Brain microvascular endothelial cell (primary cell): ENCODE measurements at regions not wholly inside any gene's neighbourhood (a gene's known extent, or its start where the extent isn't known, plus 50 kb on each side); places are given as distances from the start of the nearest gene placed in this dataset.

Experiments used
- DNase-seq: peaks from one replicate; pipeline ENCODE4 v3.0.0-alpha.2; 2020
- H3K27ac ChIP-seq: fragments of 250-450 bp; sonication (Bioruptor Pico); 2 replicates; pipeline ENCODE4 v1.5.1; 2020; ENCODE audit warnings: mild to moderate bottlenecking, moderate library complexity
- H3K27me3 ChIP-seq: fragments of 250-450 bp; sonication (Bioruptor Pico); replicated peaks from 2 replicates; pipeline ENCODE4 v1.5.1; 2020; ENCODE audit warnings: mild to moderate bottlenecking
- H3K36me3 ChIP-seq: fragments of 250-450 bp; sonication (Bioruptor Pico); replicated peaks from 2 replicates; pipeline ENCODE4 v1.5.1; 2020; ENCODE audit warnings: mild to moderate bottlenecking
- H3K4me3 ChIP-seq: 2 replicates; pipeline ENCODE4 v1.5.1; 2011; ENCODE audit warnings: low read depth, mild to moderate bottlenecking, control low read depth, low read length, moderate library complexity
- in situ Hi-C: cut with HindIII; loops from 2 replicates; pipeline ENCODE4 v1.10.0; 2017; ENCODE audit warnings: low sequenced_read_pairs, low pct_ligation_motif_present
- TF ChIP-seq, protein P1 (sequence below): IDR thresholded peaks from 2 replicates; pipeline ENCODE4 v1.5.1; 2011; ENCODE audit warnings: low read depth, mild to moderate bottlenecking, moderate library complexity, low read length, control low read depth, inconsistent platforms; ENCODE audit errors: missing control alignments

GRCh38 chr10:130899856-130900255, 411.7 kb downstream of the TCERG1L start:
- Histone ChIP-seq H3K27ac (no peak overlapping the region), H3K27me3 (no peaks in the 10 kb centered on the region), H3K36me3 (no peaks in the 10 kb centered on the region), H3K4me3 (no peak overlapping the region)
- in situ Hi-C loops, result no loop called here
- DNase-seq, result no peak
- TF ChIP-seq, protein P1, sequence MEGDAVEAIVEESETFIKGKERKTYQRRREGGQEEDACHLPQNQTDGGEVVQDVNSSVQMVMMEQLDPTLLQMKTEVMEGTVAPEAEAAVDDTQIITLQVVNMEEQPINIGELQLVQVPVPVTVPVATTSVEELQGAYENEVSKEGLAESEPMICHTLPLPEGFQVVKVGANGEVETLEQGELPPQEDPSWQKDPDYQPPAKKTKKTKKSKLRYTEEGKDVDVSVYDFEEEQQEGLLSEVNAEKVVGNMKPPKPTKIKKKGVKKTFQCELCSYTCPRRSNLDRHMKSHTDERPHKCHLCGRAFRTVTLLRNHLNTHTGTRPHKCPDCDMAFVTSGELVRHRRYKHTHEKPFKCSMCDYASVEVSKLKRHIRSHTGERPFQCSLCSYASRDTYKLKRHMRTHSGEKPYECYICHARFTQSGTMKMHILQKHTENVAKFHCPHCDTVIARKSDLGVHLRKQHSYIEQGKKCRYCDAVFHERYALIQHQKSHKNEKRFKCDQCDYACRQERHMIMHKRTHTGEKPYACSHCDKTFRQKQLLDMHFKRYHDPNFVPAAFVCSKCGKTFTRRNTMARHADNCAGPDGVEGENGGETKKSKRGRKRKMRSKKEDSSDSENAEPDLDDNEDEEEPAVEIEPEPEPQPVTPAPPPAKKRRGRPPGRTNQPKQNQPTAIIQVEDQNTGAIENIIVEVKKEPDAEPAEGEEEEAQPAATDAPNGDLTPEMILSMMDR, result no peak

DNA sequence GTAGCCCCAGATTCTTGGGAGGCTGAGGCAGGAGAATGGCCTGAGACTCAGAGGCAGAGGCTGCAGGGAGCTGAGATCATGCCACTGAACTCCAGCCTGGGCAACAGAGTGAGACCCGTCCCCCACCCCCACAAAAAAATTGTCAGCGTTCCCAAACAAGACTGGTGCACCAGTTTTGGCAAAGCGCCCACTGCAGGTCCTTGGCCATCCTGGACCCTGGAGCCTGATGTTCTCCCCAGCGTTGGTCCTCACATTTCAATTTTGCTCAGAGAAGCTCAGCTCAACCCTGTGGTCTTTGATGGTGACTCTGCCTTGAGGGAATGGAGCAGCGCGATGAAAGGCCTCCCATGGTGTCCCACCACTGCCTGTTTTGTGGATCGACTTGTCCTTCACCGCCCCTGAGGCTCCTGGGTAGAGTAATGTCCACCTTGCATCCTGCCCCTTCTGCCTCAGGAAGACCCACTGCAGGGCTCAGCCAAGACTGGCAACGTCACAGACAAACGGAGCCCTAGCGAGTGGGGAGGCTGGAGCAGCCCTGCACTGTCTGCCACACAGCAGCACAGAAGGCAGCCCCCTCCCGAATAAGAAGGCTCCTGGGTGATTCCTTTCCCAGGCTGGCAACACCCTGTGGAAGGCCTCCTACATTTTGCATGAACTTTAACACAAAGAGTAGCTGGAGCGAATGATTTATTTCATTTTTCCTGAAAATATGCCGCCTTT, 410.9 kb downstream of the TCERG1L start:
- Histone ChIP-seq H3K4me3 (no peak overlapping the region), H3K27me3 (no peaks in the 10 kb centered on the region), H3K36me3 (no peaks in the 10 kb centered on the region), H3K27ac (no peak overlapping the region)
- in situ Hi-C loops, result no loop called here
- TF ChIP-seq, protein P1, result no peak
- no peak for DNase-seq

- Histone ChIP-seq H3K4me3 (no peak overlapping the region), H3K27ac (no peak overlapping the region), H3K27me3 (no peaks in the 10 kb centered on the region), H3K36me3 (no peaks in the 10 kb centered on the region)
- TF ChIP-seq, protein P1, result no peak
- DNase-seq, result no peak
- in situ Hi-C loops, result no loop called here
Observed at GRCh38 chr10:130901311-130902165, 410.0 kb downstream of the TCERG1L start.

DNA sequence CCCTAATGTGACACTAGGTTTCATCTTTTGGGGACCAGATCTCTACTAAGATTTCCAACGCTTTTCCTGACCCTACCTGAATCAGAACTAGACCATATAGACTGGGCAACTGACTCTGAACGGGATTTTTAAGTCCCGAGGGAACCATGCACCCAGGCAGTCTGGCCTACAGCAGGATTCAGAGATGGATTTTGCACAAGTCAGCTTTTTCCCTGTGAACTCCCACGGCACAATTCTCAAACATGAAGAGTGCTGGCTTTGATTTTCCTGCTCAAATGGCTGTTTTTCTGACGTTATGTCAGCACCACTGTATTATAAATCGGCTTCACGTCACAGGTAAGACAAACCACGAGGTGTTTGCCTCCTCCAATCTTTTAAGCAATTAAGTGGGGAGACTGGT, 409.1 kb downstream of the TCERG1L start:
- TF ChIP-seq, protein P1, result no peak
- DNase-seq, result no peak
- Histone ChIP-seq H3K27me3 (no peaks in the 10 kb centered on the region), H3K27ac (no peak overlapping the region), H3K4me3 (no peak overlapping the region), H3K36me3 (no peaks in the 10 kb centered on the region)
- in situ Hi-C loops, result no loop called here

DNA sequence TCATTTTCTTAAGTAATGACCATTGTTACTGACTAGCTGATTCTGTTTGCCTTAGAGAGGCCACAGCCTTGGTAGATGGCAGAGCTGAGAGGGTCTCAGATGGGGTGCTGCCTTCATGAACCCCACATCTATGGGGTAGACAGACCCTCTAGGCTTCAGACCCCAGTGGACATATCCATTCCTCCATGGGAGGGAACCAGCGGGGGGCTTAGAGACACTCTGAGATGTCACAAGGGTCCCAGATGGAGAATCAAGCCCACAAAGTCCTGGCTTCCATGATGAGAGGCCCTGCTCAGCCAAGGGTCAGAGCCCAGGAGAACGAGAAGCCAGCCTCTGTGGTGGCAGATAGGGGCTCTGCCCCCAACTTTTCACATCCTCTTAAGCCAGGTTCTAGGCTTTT, 408.6 kb downstream of the TCERG1L start:
- in situ Hi-C loops, result no loop called here
- Histone ChIP-seq H3K27ac (no peak overlapping the region), H3K36me3 (no peaks in the 10 kb centered on the region), H3K4me3 (no peak overlapping the region), H3K27me3 (no peaks in the 10 kb centered on the region)
- TF ChIP-seq, protein P1, result no peak
- DNase-seq, result no peak
